Medulla oblongata (tissue), 1 donor: ENCODE measurements at regions not wholly inside any gene's neighbourhood (a gene's known extent, or its start where the extent isn't known, plus 50 kb on each side); places are given as distances from the start of the nearest gene placed in this dataset.
"Not testable (repeated sequence)": the region's sequence is repeated elsewhere in the genome, so short reads cannot be mapped to it uniquely, and the experiment has no call there.

ENCODE experiments used
- DNase-seq: peaks from one replicate; pipeline ENCODE4 v3.0.0-alpha.2; 2015; ENCODE audit errors: extremely low spot score

GRCh38 chr21:19981938-19982337, 1016.3 kb upstream of the NCAM2 start:
- DNase-seq: no peak

GRCh38 chr21:19986396-19986795, 1011.8 kb upstream of the NCAM2 start:
- DNase-seq: no peak

- no peak for DNase-seq
Measured at GRCh38 chr21:19987671-19988070, 1010.5 kb upstream of the NCAM2 start.

- DNase-seq: no peak
Measured at GRCh38 chr21:19992540-19992939, 1005.7 kb upstream of the NCAM2 start.

GRCh38 chr21:19993268-19993667, 1004.9 kb upstream of the NCAM2 start:
- DNase-seq: no peak

- no peak for DNase-seq
Measured at GRCh38 chr21:19995253-19995652, 1003.0 kb upstream of the NCAM2 start.

GRCh38 chr21:19998453-19998852, 999.8 kb upstream of the NCAM2 start:
- no peak for DNase-seq

DNA sequence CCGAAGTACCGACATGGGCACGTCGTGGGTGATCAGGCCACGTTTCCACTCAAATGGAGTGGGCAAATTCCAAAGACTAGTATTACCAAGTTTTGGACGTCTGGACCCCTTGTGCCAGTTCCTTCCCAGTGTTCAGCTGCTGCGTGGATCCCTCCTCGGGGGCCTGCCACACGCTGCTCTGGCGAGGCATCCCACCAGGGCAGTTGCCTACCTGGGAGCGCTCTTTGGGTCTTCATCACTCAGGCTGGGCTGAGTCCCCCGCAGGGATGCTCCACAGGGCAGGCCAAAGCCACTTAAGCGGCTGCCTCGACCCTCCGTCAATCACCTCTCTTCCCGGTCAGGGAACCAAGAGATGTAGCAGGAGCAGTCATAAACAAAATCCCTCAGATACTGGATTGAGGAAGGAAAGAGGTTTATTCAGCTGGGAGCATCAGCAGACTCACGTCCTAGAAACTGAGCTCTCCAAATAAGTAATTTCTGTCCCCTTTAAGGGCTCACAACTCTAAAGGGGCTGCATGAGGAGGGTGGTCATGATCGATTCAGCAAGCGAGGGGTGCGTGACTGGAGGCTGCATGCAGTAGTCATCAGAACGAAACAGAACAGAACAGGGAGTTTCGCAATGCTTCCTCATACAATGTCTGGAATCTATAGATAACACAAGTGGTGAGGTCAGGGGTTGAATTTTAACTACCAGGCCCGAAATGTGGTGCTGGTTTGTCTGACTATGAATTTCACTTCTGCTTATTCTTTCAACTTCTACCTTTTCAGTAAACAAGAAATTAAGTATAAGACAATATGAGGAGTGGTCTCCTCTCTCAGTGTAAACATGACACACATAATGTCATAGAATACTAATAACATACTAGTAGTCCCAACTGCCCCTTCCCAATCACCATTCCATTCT, 998.6 kb upstream of the NCAM2 start:
- DNase-seq: no peak

- no peak for DNase-seq
Measured at GRCh38 chr21:20004367-20004766, 993.8 kb upstream of the NCAM2 start.

- DNase-seq: no peak
Measured at GRCh38 chr21:20010691-20011200, 987.5 kb upstream of the NCAM2 start.

- no peak for DNase-seq
Measured at GRCh38 chr21:20013851-20014250, 984.4 kb upstream of the NCAM2 start.

DNA sequence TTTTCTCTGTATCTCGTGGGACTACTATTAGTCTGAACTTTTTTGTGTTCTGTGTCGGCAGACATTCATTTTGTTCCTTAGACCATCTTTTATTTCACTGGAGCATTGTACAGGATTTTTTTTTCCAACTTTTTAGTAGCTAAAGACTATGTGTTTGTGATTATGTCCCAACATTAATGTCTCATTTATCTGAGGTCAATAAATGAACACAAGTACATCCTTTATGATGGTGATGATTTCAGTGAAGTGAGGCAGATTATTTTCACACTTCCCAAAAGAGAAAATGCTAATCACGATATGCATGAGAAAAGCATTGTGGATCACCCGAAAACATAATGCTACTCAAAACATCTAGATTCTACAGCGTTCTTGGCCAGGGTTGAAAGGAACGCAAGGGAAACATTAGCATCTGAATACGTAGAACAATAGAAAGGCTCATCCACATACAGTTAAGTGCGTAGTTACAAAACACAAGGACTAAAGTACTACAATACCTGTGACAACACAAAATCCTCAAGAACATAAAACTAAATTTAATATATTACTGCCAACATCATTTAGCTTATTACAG, 981.7 kb upstream of the NCAM2 start:
- no peak for DNase-seq

DNA sequence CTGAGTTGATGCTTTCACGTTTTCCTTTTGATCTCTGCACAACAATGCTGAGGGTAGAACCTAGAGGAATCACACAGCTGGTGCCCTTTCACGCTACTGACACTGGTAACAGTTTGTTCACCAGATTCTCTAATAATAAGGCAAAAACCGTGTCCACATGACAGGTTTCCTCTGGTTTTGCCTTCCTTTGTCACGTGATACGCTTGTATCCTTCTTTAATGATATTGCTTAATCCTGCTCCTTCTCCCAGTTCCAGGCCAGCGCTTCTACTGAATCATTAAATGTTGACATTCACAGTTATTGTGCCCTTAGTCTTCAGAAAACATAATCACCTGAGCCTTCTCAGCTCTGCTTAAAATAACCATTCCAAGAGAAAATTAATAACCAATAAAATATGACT, 978.2 kb upstream of the NCAM2 start:
- DNase-seq: no peak

DNA sequence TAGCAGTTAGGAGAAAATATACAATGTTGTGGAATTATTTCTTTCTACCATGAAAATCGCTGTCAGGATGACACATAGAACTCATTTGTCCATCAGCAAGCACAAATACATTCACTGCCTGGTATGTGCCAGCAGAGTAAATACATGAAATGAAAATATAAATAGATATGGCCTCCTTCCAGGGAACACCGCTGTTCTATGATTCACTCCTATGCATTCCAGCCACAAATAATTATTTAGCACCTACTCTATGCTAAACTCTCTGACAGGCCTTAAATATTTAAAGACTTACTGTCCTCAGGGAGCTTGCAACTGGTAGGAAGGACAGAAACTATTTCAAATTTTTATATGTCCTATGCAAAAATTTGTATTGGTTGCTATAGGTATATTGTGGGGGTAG, 975.0 kb upstream of the NCAM2 start:
- DNase-seq: no peak

DNA sequence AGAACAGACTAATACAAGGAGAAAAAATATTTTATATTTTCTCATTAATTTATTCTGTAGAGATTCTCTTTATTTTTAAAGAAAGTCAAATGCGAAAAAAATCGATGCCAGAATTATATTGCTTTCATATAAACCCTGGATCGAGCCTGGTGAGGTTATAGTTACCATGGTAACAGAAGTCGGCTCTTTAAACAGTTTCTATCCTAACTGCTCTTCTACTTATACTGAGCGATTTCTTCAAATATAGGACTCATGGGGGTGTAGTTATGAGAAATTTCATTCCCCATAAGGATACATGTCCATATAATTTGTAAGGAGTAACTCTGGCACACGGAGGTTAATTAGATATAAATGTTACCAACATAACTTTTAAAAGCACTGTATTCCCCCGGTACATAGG, 973.5 kb upstream of the NCAM2 start:
- DNase-seq: no peak

GRCh38 chr21:20026543-20026942, 971.7 kb upstream of the NCAM2 start:
- DNase-seq: no peak

DNA sequence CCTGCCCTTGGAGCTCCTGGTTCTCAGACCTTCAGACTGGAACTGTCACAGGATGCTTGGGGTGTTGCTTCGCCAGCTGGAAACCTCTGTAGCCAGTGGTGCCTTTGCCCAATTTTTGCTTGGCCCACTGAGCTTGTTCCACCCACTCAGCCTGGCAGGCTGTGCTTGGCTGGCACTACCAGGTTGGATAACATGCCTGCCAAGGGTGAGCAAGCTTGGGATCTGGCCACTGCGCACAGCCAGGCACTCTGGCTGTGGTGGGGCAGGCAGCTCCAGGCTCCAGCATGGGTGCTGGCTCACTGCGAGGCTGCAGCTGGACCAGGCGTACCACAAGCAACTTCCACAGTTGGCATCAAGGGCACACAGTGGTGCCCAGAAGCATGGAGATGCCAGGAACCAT, 967.8 kb upstream of the NCAM2 start:
- DNase-seq: no peak

DNA sequence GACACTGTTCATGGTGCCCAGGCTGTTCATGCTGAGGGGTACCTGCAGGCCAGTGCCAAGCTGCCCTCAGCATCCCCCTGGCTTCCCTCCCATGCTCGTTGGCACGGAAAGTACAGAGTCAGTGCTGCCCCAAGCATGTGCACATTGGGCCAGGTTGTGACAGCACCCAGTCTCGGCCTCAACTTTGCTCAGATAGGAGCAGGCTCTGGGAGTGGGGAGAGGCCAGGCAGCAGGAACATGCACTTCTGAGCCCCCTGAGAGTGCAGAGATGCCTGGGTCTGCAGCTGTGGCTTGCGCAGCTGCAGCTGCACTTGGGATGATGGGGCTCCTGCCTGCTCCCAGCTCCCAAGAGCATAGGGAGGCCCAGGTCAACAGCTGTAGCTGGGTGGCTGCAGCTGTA, 966.4 kb upstream of the NCAM2 start:
- DNase-seq: no peak

DNA sequence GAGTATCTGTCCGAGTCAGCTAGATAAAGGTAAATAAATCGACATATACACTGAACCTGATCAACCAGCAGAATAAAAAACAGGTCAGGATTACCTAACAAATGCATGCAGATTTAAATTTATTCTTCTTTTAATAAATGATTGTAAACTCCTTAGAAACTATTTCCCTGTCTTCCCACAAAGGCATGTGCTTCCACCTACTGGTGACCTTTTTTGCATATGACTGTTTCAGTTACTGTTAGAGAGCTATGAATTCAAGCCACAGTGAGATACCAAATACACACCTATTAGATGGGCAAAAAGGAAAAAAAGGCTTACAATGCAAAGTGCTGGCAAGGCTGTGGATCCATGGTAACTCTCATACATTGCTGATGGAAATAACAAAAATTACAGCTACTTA, 957.4 kb upstream of the NCAM2 start:
- DNase-seq: peak; percentile 21

DNA sequence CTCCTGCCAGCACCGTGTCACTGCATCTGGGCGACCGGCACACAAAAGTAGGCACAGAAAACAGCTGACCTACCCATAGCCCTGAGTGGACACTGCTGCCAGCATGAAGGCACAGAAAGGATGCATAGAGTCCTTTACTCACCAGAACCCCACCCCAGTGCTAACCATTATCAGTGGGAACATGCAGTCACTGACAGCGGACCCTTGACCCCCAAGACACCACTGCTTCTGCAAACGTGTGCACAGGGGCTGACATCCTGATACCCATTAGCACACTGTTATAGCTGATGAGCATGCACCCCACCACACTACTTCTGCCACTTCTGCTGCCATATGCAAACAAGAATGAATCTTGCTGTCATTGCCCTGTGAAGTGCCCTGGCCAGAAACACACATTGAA, 953.0 kb upstream of the NCAM2 start:
- DNase-seq: no peak

GRCh38 chr21:20048130-20048837, 949.9 kb upstream of the NCAM2 start:
- not testable (repeated sequence) for DNase-seq

GRCh38 chr21:20083336-20083735, 914.9 kb upstream of the NCAM2 start:
- no peak for DNase-seq

- no peak for DNase-seq
Measured at GRCh38 chr21:20083925-20084324, 914.3 kb upstream of the NCAM2 start.
